CD4-positive, alpha-beta T cell treated with Interleukin-15 for 4 hours (primary cell): ENCODE measurements at regions not wholly inside any gene's neighbourhood (a gene's known extent, or its start where the extent isn't known, plus 50 kb on each side); places are given as distances from the start of the nearest gene placed in this dataset.

ENCODE experiments used
- DNase-seq: peaks from one replicate; pipeline ENCODE4 v3.0.0-alpha.2; 2020; ENCODE audit warnings: low spot score

GRCh38 chr2:193703411-193703810 lies 1508.7 kb upstream of the TMEFF2 start:
- no peak for DNase-seq

GRCh38 chr2:193701484-193701883 lies 1506.8 kb upstream of the TMEFF2 start:
- DNase-seq = no peak

- DNase-seq = no peak
Observed at GRCh38 chr2:193695367-193695766, 1500.6 kb upstream of the TMEFF2 start.

- no peak for DNase-seq
Observed at GRCh38 chr2:193693758-193694157, 1499.0 kb upstream of the TMEFF2 start.

- no peak for DNase-seq
Observed at GRCh38 chr2:193690572-193690971, 1495.8 kb upstream of the TMEFF2 start.

- DNase-seq = no peak
Observed at GRCh38 chr2:193687195-193687594, 1492.5 kb upstream of the TMEFF2 start.

- no peak for DNase-seq
Observed at GRCh38 chr2:193679847-193680246, 1485.1 kb upstream of the TMEFF2 start.

- DNase-seq = no peak
Observed at GRCh38 chr2:193670478-193670877, 1475.7 kb upstream of the TMEFF2 start.

- DNase-seq = no peak
Observed at GRCh38 chr2:193668557-193669323, 1474.0 kb upstream of the TMEFF2 start.

- no peak for DNase-seq
Observed at GRCh38 chr2:193627927-193628272, 1433.2 kb upstream of the TMEFF2 start.

GRCh38 chr2:193627187-193627926 lies 1432.6 kb upstream of the TMEFF2 start:
- DNase-seq = no peak

- DNase-seq = no peak
Observed at GRCh38 chr2:193608451-193608850, 1413.7 kb upstream of the TMEFF2 start.

- no peak for DNase-seq
Observed at GRCh38 chr2:193590831-193591230, 1396.1 kb upstream of the TMEFF2 start.

GRCh38 chr2:193584522-193584938 lies 1389.8 kb upstream of the TMEFF2 start:
- no peak for DNase-seq

- no peak for DNase-seq
Observed at GRCh38 chr2:193583638-193584400, 1389.1 kb upstream of the TMEFF2 start.

GRCh38 chr2:193581807-193582206 lies 1387.1 kb upstream of the TMEFF2 start:
- no peak for DNase-seq

GRCh38 chr2:193580176-193580950 lies 1385.6 kb upstream of the TMEFF2 start:
- no peak for DNase-seq

GRCh38 chr2:193566886-193567285 lies 1372.2 kb upstream of the TMEFF2 start:
- DNase-seq = no peak

GRCh38 chr2:193566276-193566675 lies 1371.5 kb upstream of the TMEFF2 start:
- no peak for DNase-seq

GRCh38 chr2:193562031-193562430 lies 1367.3 kb upstream of the TMEFF2 start:
- DNase-seq = no peak

GRCh38 chr2:193561054-193561453 lies 1366.3 kb upstream of the TMEFF2 start:
- DNase-seq = no peak
